Hematopoietic multipotent progenitor cell treated with erythropoietin and hydrocortisone succinate and interleukin-3 and kit ligand, for 8 days (in vitro differentiated cells): ENCODE measurements at regions not wholly inside any gene's neighbourhood (a gene's known extent, or its start where the extent isn't known, plus 50 kb on each side); places are given as distances from the start of the nearest gene placed in this dataset.

Source experiments
- DNase-seq: peaks from one replicate; pipeline ENCODE4 v3.0.0-alpha.2; 2015

DNA sequence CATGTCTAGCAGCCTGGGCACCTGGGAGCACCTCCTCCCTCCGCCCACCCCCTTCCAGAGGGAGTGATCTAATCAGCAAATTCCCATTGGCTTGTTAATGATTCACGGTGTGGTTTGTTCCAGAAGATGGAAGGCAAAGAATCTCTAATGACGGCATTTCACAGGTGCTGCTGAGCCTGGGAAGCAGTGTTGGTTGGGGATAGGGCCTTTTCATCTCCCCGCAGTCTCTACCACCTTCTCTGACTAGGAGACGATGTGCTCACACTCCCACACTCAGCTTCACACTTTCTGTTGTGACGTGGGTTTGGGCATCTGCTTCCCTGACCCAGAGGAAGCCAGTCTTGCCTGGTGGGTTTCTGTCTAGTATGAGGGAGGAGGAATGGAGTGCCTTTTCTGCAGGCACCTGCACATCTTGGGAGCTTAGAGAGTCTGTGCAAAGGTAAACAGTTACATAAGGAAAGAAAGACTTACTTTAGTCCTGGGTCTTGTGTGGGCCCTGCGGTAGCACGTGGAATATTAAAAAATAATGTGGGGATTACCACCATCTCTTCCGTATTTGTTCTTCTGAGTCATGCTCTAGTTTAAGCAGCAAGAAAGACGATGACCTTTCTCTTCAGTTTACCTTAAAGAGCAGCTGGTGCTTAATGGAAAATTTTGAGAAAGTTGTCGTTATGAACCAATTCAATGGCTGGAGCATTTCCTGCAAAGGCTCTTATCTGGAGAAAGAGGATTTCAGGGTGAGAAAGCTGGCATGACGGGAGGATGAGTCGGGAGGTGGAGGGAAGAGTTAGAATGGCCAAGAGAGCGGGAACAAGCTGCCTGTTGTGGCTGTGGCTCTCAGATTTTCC is 70.6 kb upstream of the ARHGAP5 start:
- no peak for DNase-seq

DNA sequence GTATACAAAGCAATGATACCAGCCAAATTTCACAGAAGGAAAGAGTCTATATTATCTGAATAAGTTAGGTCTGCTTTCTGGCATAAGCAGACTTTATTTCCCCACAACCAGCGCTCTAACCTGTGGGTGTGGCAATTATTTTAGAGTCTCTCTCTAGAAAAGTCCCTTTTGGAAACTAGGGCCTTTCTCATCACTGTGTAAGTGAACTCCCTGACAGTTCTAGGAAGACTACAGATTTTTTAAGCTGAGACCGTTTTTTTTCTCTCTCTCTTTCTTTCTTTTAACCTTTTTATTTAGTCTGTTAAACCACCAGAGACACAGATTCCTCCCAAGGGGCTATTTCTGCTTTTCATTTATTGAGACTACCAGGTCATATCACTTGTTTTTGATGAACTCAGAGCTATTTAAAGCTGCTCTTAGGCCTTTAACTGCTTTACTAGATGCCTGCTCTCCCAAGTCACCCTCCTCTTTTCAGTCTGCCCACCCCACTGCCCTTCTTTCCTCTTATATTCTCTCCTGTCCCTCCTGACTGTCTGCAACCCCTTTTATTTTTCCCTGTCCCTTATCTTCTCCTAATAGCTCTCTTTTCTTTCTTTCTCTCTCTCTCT is 69.2 kb upstream of the ARHGAP5 start:
- no peak for DNase-seq

DNA sequence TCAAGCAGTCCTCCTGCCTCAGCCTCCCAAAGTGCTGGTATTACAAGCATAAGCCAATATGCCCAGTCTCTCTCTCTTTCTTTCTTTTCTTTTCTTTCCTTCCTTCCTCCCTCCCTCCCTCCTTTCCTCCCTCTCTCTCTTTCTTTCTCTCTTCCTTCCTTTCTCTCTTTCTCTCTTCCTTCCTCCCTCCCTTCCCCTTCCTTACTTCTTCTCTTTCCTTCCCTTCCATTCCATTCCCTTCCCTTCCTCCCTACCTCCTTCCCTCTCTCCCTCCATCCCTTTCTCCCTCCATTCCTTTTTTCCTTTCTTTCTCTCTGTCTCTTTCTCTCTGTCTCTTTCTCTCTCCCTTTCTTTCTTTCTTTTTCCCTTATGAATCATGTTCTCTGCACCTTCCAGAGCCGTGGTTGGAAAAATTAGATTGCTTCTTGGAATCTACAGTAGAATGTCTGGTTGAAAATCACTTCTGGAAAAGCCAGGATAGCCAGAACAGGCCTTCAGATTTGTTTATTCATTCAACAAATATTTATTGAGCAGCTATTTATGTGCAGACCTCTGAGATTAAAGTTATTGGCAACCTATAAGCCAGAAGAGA is 68.4 kb upstream of the ARHGAP5 start:
- no peak for DNase-seq

DNA sequence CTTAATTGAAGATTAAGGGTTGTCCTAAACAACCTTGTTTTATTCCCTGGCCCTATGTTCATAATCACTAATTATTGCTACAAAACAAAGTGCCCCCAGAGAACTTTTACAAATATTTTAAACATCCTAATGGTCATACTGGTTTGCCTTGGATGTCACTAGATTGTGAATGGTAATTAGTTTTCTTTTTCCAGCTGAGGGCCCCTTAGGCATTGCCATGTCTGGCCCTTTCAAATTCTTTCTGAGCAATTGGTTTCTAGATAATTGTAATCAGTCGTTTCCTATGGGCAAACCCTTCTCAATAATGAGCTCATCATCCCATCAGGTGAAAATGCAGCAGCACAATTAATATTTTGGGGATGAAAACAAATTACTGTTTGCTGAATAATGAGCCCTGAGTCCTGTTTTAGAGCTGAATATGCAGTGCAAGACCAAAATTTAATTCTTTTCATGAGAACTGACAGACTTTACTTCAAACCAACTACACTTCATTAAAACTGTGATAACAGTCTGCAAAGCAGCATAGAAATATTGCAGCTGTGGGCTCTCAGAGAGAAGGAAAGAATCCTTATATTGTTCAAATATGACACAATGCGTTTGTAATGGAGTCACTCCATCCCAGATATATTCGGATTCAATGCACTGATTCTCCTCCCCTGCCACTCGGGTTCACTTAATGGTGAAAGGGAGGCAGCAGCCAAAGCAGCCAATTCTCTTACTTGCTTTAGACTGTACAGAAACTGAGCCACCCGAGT is 67.7 kb upstream of the ARHGAP5 start:
- DNase-seq: no peak

DNA sequence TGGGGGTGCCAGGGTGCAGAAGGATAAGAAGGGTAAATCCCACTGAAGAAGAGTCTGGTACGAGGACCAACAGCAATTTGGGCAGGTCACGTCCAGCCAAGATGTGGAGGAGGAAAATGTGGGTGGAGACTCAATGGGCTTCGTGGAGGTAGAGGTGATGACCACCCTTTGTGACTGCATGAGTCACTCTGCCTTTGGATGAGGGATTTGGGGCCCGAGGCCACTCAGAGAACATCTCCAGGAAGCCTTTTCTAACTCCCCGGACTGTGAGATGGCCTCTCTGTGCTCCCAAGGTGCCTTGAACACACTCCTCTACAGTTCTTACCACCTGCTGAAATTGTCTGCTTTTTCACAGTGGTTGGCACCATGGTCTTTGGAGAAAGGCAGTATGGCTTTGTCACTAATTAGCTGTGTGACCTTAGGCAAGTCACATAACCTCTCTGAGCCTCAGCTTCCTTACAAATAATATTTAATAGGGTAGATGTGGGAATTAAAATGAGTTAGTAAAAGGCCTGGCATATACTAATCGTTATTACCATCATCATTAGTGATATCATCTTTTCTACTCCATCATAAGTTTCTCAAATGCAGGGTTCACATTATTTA is 67.0 kb upstream of the ARHGAP5 start:
- DNase-seq: no peak

DNA sequence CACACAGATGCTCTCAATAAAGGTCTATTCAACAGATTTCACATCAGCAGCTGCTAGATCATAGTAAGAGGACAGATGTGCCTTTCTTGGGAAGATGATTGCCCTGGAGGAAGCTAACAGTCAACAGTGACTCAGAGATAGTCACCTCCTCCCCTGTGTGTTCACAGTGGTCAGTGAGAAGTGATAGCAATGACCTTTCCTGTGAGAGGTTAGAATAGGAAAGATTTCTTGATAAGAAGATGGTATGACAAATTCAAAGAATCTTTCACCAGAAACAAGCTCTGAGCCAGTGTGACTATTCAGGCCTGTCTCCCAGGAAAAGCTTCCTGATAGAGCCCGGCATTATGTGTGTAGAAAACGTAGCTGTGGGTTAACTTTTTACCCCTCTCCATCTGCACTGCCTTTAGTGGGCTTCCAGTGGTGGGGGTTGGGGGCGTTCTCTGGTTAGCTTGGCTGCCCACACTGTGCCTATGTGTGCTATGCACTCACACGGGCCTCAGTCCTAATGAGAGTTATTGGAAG is 66.4 kb upstream of the ARHGAP5 start:
- DNase-seq: no peak

DNA sequence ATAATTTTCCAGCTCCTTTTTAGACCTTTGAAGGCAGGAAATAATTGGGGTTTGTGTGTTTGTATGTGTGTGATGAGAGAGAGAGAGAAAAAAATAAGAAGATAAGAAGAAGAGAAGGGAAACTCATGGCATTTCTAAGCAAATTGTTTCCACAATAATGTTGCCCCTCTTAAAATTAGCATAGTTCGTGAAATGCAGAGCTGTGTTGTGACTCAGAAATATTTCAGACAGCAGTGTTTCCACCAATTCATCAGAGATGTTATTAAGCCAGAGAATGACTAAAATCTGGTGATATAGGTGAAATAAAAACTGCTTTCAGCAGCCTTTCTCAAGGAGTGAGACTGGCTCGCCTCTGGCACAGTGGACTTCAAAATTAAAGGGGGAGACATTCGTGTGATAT is 65.9 kb upstream of the ARHGAP5 start:
- DNase-seq: no peak

DNA sequence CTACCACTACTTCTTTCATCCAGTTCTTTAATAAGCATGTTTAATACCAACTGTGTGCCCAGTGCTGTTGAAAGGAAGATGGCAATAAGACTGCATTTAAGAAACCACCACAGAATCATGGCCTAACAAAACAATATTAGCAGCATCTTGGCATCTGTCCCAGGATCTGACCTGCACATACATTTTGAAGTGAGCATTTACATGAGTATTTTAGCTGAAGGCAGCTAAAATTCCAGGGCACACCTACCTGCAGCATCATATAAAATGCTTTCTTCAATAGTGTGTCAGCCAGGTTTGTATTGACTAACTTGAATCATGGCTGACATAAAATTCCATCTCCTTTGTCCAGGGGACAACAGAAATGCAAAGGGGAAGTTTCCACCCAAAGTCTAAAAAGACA is 65.0 kb upstream of the ARHGAP5 start:
- DNase-seq: no peak

DNA sequence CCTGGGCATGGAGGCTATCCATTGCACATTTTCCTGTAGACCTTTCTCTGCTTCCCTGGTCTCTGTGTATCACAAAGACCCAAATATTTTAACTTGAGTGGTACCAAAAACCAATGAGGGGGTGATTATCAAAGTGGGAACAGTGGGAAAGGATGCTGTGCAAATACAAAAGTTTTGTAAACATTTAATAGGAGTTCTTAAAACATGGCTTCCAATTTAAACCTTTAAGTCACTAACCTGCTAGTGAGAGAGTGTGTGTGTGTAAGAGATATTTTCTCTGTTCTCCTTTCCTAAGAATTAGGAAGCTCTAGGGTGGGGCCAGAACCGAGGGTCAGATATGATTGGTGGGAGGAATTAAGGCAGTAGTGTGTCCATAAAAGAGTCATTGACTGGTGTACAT is 64.5 kb upstream of the ARHGAP5 start:
- DNase-seq: no peak

DNA sequence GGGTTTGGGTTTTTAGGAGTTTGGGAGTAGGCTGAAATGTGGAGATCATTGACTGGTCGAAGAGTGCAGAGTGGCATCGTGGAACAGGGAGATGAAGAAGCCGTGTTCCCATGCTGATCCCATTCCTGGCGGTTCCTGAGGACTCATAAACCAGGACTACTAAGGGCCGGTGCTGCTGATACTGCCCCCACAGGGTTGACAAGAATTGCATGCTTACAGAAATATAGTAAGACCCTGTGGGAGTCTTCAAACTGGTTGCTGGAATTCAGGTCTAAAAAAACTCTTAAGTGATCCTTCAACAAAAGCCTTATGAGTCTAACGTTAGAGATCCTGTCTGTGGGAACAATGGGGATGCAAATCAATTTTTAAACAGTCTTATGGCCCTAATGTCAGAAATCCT is 64.0 kb upstream of the ARHGAP5 start:
- no peak for DNase-seq

DNA sequence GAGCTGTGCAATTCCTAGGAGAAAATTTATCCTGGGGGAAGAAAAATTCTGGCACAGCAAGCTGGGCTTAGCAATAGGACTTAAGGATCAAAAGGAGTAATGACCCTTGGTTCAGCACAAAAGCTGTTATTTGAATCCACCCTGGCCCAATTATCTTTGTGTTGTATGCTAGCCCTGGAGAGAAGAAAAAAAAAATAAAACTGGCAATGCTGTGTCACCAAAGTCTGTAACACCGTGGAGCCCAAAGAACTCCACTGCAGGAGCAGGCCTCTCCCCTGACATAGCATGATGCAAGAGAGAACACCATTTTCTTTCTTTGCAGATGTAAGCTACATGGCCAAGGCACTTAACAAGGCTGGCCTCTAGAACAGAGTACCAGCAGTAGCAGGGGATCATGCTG is 63.0 kb upstream of the ARHGAP5 start:
- DNase-seq: no peak

DNA sequence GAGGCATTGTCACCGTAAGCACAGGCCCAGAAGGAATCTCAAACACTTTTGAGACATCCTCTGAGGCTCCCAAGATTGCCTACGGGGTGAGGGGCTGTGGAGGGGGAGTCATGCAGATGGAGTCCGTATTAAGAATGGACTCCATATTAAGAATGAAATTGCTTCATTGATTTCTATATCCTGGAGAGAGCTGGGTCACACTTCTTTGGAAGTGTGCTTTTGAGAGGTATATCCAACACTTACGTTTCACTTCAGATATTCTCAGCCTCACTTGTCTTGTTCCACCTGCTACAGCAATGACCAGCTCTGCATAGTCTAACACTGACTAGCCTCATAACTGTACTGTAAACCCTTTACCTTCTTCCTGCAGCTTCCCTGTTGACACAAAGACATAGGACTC is 62.6 kb upstream of the ARHGAP5 start:
- DNase-seq: no peak

DNA sequence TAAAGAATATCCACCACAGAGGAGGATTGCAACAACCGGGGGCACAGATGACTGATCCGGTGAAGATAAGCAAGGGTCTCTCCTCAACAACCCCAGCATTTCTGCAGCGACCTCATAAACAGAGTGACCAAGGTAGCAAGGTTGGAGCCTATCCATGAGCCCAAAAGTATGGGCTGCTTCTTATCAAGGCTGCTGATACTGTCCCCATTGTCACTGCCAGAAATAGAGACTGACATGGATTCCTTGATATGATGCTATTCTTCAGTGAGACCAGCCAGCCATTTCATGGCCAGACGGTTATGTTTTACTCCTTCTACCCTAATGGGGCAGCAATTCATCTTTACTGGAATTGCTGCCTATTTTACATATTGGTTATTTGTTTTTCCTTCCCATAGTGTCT is 61.9 kb upstream of the ARHGAP5 start:
- no peak for DNase-seq

DNA sequence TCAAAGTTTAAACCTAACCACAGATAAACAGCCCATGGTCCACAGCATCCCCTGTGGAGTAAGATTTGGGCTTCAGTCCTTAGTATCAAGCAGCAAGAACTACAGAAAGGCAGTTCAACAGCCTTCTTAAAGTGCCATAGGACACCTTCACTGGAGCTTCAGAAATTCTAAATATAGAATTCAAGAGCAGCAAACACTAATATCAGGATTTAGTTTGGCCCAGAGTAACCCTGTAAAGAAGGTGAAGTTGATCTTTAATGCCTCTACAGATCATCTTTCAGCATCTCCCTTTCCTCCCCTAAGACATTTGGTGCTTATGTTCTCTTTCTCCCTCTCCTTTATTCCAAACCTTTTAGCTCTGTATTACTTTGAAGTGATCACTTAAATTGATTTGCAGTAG is 59.5 kb upstream of the ARHGAP5 start:
- DNase-seq: no peak

DNA sequence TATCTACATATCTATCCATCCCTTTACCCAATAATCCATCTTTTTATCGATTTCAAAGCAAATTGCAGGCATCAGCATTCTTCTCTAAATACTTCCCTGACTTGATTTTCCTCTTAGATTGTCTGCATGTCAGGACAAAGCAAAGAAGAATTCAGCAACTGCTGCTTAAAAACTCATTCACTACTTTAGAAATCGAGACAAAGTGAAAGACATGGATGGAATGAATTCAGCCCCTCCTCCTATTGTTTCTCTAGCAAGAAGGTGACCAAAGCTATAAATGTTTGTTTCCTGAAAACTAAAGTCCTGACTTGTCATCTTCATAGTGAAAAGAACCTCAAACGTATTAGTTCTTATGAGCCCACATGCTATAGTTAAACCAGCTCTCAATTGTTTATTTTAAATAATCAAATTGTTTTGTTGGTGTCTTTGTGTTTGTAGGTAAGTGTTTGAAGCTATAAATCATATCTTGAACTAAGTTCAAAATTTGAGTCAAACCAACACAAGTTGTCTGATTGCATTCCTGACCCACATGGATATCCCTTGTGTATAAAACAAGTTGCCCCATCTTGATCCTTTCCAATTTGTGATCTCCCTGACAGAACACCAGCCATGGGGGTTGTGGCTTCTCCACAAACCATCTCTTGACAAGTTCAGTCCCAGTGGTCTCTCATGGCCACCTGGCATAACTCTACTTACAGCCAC is 58.6 kb upstream of the ARHGAP5 start:
- no peak for DNase-seq

DNA sequence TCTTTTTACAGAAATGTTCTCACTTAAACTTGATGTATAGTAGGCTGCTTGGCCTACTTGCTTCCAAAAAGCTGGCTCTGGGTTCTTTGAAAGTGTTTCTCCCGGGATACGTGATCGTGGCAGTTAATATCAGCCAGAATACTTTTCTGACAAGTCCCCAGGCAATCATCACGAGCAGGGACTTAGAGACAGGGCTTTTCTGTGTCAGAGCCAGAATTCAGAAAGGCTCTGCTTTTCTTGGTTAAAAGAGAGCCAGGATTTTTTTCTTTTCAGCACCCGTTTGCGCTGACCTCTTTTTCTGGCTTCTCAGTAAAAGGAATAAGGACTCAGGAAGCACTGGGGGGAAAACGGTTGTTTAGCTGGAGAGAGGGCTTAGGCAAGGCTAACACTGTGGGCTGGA is 57.8 kb upstream of the ARHGAP5 start:
- no peak for DNase-seq

DNA sequence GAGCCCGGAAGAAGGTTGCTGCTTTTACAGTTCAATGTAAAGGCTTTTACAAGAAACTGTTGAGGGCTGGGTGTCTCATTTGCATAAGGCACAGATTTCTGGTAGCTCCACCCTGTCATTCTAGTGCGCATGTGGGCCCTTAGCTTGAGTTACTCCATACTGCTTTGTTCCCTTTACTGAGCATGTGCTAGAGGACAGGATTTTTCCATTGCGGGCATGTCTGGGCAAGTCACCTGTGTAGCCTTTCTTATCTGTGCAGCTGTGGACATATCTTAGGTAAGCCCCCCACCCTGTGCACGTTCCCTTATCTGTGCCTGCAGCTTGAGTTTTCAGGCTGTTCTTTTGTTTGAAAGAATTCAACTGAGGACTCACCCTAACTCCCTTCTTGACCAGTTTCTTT is 56.2 kb upstream of the ARHGAP5 start:
- peak; percentile 51 for DNase-seq

DNA sequence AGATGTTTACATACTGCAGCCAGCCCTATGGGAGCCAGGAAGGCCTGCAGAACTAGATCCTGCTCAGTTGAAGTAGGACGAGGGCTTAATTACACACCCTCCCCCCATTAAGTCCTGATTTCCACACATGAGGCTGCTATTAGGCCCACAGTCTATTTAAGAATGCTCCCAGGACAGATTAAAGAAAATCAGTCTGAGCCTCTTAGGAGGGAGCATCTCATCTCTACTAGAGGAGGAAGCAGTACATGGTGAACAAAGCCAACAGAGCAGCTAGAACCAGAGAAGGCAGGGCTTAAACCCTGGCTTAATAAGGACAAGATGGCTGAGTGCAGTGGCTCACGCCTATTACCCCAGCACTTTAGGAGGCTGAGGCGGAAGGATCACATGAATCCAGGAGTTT is 55.8 kb upstream of the ARHGAP5 start:
- DNase-seq: peak; percentile 4

DNA sequence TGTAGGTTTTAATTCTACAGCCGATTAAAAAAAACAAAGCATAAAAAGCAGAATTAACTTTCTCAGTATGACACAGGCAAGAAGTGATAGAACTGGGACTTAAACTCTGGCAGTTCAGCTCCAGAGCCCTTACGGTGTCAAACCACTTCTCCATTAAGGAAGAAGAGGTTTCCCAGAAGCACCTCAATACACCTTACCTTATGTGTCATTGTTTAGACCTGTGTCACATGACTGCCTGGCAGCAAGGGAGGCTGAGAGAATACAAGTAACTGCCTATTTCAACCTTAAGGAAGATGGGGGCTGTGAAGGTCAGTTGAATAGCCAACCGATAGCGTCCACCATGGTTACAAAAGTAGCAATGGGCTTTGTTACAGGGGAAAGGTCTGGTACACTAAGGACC is 54.6 kb upstream of the ARHGAP5 start:
- DNase-seq: no peak

DNA sequence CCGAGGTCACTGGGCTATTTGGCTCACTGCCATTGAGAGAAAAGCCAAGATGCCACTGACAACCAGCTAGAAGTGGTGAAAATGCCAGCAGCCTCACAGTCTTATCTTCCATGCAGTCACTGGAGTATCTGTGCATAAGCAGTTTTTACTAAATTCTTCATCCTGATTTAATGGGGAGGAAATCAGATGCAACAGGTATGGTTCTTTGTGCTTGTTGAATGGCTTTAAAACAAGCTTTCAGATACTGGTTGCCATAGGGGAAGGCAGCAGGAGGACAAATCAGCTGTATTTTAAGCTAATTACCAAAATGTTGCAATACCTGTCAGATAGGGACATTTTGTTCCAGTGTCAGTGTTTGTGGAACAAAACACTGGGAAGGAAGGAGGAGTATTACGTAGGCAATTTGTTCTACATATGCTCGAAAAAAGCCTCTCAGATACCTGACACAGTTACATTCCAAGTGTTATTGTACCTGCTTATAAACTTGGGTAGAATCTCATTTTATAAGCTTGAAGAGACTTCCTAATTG is 54.1 kb upstream of the ARHGAP5 start:
- DNase-seq: no peak

DNA sequence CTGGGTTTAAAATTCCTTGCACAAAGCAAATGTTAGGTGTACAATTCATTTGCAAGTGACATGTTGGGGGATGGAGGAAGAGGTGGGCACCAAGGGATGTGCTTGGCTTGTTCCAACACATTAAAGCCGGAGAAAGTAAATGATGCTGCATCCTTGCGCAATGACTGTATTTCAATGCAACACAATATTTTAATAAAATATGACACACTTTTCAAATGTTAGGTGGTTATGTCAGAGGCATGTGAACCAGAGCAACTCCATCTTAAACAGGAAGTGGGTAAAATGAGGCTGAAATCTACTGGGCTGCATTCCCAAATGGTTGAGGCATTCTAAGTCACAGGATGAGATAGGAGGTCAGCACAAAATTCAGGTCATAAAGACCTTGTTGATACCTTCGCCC is 53.6 kb upstream of the ARHGAP5 start:
- DNase-seq: no peak
